Lower leg skin (tissue), 4 donors: ENCODE measurements at regions not wholly inside any gene's neighbourhood (a gene's known extent, or its start where the extent isn't known, plus 50 kb on each side); places are given as distances from the start of the nearest gene placed in this dataset.
A peak's percentile ranks its signal among the peaks of the same experiment; 100 is the strongest.

Experiments used
- DNase-seq, 2 donors: peaks; one replicate each; pipeline ENCODE4 v3.0.0-alpha.2; 2019; ENCODE audit warnings: low spot score in 2 of 2
- H3K4me3 ChIP-seq: fragments of 200-600 bp; sonication (generic); 2 replicates; pipeline ENCODE4 v1.5.1; 2017; ENCODE audit warnings: mild to moderate bottlenecking, low read depth; ENCODE audit not compliant: poor library complexity, severe bottlenecking
- POLR2A ChIP-seq, 2 donors: fragments of 450-650 bp; IDR thresholded peaks; one replicate each; pipeline ENCODE4 v1.6.1; 2016 to 2017; ENCODE audit warnings: antibody characterized with exemption in 2 of 2, mild to moderate bottlenecking in 1 of 2, moderate library complexity in 1 of 2
- WGBS, 2 donors: methylation state at CpG; one replicate each; pipeline ENCODE4 v1.1.5; 2018; 5-methylcytosine and 5-hydroxymethylcytosine counted together
- intact Hi-C: fragments of 100-400 bp; cut with DNase I; formaldehyde crosslinking; loops from one replicate; pipeline ENCODE4 v1.15.0; 2023; ENCODE audit warnings: low total_unique reads
- TF ChIP-seq, protein P1 (sequence below), 3 donors: fragments of 450-650 bp; IDR thresholded peaks; one replicate each; pipeline ENCODE4 v1.5.1; 2016; ENCODE audit warnings: antibody characterized with exemption in 3 of 3, mild to moderate bottlenecking in 3 of 3, moderate library complexity in 2 of 3

DNA sequence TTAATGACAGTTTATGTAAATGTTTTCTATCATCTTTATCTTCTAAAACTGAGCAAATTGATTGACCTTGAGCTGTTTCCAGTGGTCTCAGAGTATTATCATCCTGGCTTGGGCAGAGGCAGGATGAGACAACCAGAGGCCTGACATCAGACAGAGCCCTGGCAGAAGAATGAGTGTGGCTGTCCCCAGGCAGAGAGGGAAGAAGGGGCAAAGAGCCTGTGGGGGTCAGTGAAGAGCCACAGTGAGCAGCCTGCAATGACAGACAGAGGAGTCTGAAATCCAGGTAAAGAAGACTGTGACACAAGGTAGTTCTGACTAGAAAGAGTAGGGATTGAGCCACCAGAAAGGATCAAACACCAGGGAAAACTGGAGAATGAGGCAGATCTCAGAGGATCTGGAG, 182.4 kb upstream of the ARSJ start:
- no peak overlapping the region for H3K4me3 ChIP-seq
- intact Hi-C loops: no loop called here
- no peak for DNase-seq
- TF ChIP-seq, protein P1, sequence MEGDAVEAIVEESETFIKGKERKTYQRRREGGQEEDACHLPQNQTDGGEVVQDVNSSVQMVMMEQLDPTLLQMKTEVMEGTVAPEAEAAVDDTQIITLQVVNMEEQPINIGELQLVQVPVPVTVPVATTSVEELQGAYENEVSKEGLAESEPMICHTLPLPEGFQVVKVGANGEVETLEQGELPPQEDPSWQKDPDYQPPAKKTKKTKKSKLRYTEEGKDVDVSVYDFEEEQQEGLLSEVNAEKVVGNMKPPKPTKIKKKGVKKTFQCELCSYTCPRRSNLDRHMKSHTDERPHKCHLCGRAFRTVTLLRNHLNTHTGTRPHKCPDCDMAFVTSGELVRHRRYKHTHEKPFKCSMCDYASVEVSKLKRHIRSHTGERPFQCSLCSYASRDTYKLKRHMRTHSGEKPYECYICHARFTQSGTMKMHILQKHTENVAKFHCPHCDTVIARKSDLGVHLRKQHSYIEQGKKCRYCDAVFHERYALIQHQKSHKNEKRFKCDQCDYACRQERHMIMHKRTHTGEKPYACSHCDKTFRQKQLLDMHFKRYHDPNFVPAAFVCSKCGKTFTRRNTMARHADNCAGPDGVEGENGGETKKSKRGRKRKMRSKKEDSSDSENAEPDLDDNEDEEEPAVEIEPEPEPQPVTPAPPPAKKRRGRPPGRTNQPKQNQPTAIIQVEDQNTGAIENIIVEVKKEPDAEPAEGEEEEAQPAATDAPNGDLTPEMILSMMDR (IDR thresholded peaks at IDR 0.05): no peak
- no peak for TF ChIP-seq POLR2A (IDR thresholded peaks at IDR 0.05)

- TF ChIP-seq, protein P1 (IDR thresholded peaks at IDR 0.05): no peak
- no peak for TF ChIP-seq POLR2A (IDR thresholded peaks at IDR 0.05)
- H3K4me3 ChIP-seq: no peak overlapping the region
- intact Hi-C loops: no loop called here
- DNase-seq: no peak
- WGBS, 2 donors: 91 to 94% methylated on average over 4 of the region's 4 CpGs
Measured at GRCh38 chr4:114163051-114163450, 183.6 kb upstream of the ARSJ start.

DNA sequence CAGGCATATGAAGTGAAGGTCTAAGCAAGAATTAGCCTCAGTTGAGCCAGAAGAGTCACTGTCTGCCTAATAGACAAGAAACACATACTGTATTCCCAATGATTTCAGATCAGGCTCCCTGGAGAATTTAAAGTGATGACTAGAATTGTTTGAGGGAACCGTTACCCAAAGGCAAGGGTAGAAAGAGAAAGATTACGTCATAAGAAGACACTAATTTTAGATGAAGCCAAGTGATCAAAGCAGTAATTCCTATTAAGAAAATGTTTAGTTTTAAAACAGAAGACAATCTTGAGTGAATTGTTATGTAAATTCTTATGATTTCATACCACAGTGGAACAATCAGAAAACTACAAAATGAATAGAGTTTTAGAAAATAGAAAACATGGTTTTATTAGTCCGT, 194.5 kb upstream of the ARSJ start:
- TF ChIP-seq, protein P1 (IDR thresholded peaks at IDR 0.05): no peak
- no peak for TF ChIP-seq POLR2A (IDR thresholded peaks at IDR 0.05)
- 85% methylated on average over 3 of the region's 3 CpGs for WGBS, 2 donors
- DNase-seq: no peak
- H3K4me3 ChIP-seq: no peak overlapping the region
- intact Hi-C loops: no loop called here

- DNase-seq: no peak
- no peak overlapping the region for H3K4me3 ChIP-seq
- TF ChIP-seq, protein P1 (IDR thresholded peaks at IDR 0.05): no peak
- no peak for TF ChIP-seq POLR2A (IDR thresholded peaks at IDR 0.05)
- 72 to 79% methylated on average over 2 of the region's 2 CpGs for WGBS, 2 donors
- intact Hi-C loops: no loop called here
Measured at GRCh38 chr4:114177628-114178027, 198.2 kb upstream of the ARSJ start.

DNA sequence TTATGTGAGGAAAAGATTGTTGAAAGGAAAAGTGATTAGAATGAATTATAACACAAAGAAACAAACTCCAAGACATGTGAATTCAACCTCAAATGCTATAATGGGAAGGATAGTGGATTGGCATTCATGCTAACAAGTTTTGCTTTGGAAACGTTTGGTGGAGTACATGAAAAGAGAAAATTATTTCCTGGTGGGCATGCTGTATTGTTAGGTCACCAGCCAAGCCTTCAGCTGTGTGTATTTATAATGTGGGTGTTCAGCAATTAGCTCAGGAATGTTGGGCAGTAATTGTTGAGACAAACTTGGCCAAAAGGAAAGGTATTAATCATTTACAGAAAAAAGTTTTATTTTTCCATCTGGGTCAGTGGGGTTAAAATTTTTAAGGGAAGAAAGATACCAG, 198.9 kb upstream of the ARSJ start:
- intact Hi-C loops: no loop called here
- WGBS, 2 donors: 15 to 23% methylated on average over 1 of the region's 1 CpG
- TF ChIP-seq, protein P1 (IDR thresholded peaks at IDR 0.05): no peak
- TF ChIP-seq POLR2A (IDR thresholded peaks at IDR 0.05): no peak
- DNase-seq: no peak
- H3K4me3 ChIP-seq: no peak overlapping the region

- H3K4me3 ChIP-seq: no peak overlapping the region
- intact Hi-C loops: no loop called here
- DNase-seq: peak in 1 of 2 donors; percentile 17
- TF ChIP-seq, protein P1 (IDR thresholded peaks at IDR 0.05): no peak
- TF ChIP-seq POLR2A (IDR thresholded peaks at IDR 0.05): no peak
- 30 to 48% methylated on average over 6 of the region's 6 CpGs for WGBS, 2 donors
Measured at GRCh38 chr4:114180481-114180880, 201.0 kb upstream of the ARSJ start.
